H54 (cell line): ENCODE measurements at regions not wholly inside any gene's neighbourhood (a gene's known extent, or its start where the extent isn't known, plus 50 kb on each side); places are given as distances from the start of the nearest gene placed in this dataset.

ENCODE experiments used
- DNase-seq: peaks from one replicate; pipeline ENCODE4 v3.0.0; 2011; ENCODE audit warnings: low spot score, mixed read lengths; ENCODE audit not compliant: insufficient read length
- FAIRE-seq: peaks from 3 replicates; lab custom pipeline; 2011; peaks lifted over from hg19 to GRCh38; lab: Jason Lieb, UNC
- POLR2A ChIP-seq: IDR thresholded peaks from 2 replicates; pipeline ENCODE4 v1.6.1; 2011; ENCODE audit warnings: low read depth, mild to moderate bottlenecking, low read length

GRCh38 chr4:175033162-175033561, 115.0 kb downstream of the ADAM29 start:
- no peak for DNase-seq
- TF ChIP-seq POLR2A = no peak
- no peak for FAIRE-seq

- FAIRE-seq (no peak), DNase-seq (no peak)
- TF ChIP-seq POLR2A = no peak
These were observed 115.8 kb downstream of the ADAM29 start for GRCh38 chr4:175034007-175034406.

GRCh38 chr4:175034986-175035705, 117.0 kb downstream of the ADAM29 start:
- FAIRE-seq = no peak
- no peak for DNase-seq
- TF ChIP-seq POLR2A = no peak

- FAIRE-seq (peak; percentile 90), DNase-seq (peak; percentile 30)
- TF ChIP-seq POLR2A = no peak
These were observed 117.7 kb downstream of the ADAM29 start for GRCh38 chr4:175035905-175036304.

GRCh38 chr4:175048111-175048784, 130.1 kb downstream of the ADAM29 start:
- FAIRE-seq (no peak), DNase-seq (no peak)
- no peak for TF ChIP-seq POLR2A

- FAIRE-seq (no peak), DNase-seq (no peak)
- TF ChIP-seq POLR2A = no peak
These were observed 130.7 kb downstream of the ADAM29 start for GRCh38 chr4:175048906-175049305.

GRCh38 chr4:175051974-175052373, 133.8 kb downstream of the ADAM29 start:
- FAIRE-seq (no peak), DNase-seq (no peak)
- TF ChIP-seq POLR2A = no peak

- FAIRE-seq = no peak
- no peak for DNase-seq
These were observed 136.8 kb downstream of the ADAM29 start for GRCh38 chr4:175054980-175055379.

GRCh38 chr4:175062183-175062592, 144.0 kb downstream of the ADAM29 start:
- DNase-seq (no peak), FAIRE-seq (no peak)
- no peak for TF ChIP-seq POLR2A

More at GRCh38 chr4:175054980-175055379, 136.8 kb downstream of the ADAM29 start:
- no peak for TF ChIP-seq POLR2A

- no peak for TF ChIP-seq POLR2A
- no peak for DNase-seq
- FAIRE-seq = no peak
These were observed 147.1 kb downstream of the ADAM29 start for GRCh38 chr4:175065228-175065627.

GRCh38 chr4:175066923-175067627, 148.9 kb downstream of the ADAM29 start:
- no peak for TF ChIP-seq POLR2A
- DNase-seq = no peak
- FAIRE-seq = no peak

- no peak for DNase-seq
- no peak for TF ChIP-seq POLR2A
- FAIRE-seq = no peak
These were observed 150.1 kb downstream of the ADAM29 start for GRCh38 chr4:175068266-175068665.

GRCh38 chr4:175070444-175070843, 152.3 kb downstream of the ADAM29 start:
- no peak for TF ChIP-seq POLR2A
- DNase-seq (no peak), FAIRE-seq (no peak)

GRCh38 chr4:175071123-175071522, 153.0 kb downstream of the ADAM29 start:
- DNase-seq = no peak
- no peak for FAIRE-seq
- TF ChIP-seq POLR2A = no peak
